ENCODE measurements at regions not wholly inside any gene's neighbourhood (a gene's known extent, or its start where the extent isn't known, plus 50 kb on each side); places are given as distances from the start of the nearest gene placed in this dataset.

- no peak for TF ChIP-seq CTCF (IDR thresholded peaks at IDR 0.05 in 2 of 3, conservative IDR thresholded peaks at IDR 0.05 in 1 of 3; ENCODE audit: insufficient read depth in 2 of 3, low read depth in 1 of 3, low read length in 3 of 3)
- TF ChIP-seq COPS2 (conservative IDR thresholded peaks at IDR 0.05) = no peak
- TF ChIP-seq USF2 (CRISPR knock-in tag; IDR thresholded peaks at IDR 0.05) = no peak
These were observed 80.2 kb upstream of the SPRY4 start for GRCh38 chr5:142405023-142405422.

Measured in K562 (cell line).